Right cardiac atrium (tissue), 5 donors: ENCODE measurements at regions not wholly inside any gene's neighbourhood (a gene's known extent, or its start where the extent isn't known, plus 50 kb on each side); places are given as distances from the start of the nearest gene placed in this dataset.

Experiments used
- ATAC-seq, 2 donors: fragments of 200-7000 bp; cut with Tn5 transposase; one replicate each; pipeline versions ENCODE4 v1.8.0 to v1.9.1; 2020; ENCODE audit warnings: moderate library complexity in 2 of 2, mild to moderate bottlenecking in 1 of 2
- DNase-seq, 3 donors: peaks; one replicate each; pipeline ENCODE4 v3.0.0-alpha.2; 2020
- H3K27ac ChIP-seq: one replicate; pipeline ENCODE4 v1.5.1; 2013; ENCODE audit warnings: mild to moderate bottlenecking, low read length, control low read depth, moderate library complexity
- H3K27me3 ChIP-seq: one replicate; pipeline ENCODE4 v1.6.1; 2013; ENCODE audit not compliant: control insufficient read depth, insufficient read depth
- H3K4me1 ChIP-seq: one replicate; pipeline ENCODE4 v1.6.1; 2013; ENCODE audit warnings: low read length; ENCODE audit not compliant: control insufficient read depth, insufficient read depth
- H3K4me3 ChIP-seq: one replicate; pipeline ENCODE4 v1.5.1; 2013; ENCODE audit warnings: low read length, control low read depth
- H3K9me3 ChIP-seq: one replicate; pipeline ENCODE4 v1.6.1; 2013; ENCODE audit warnings: low read length; ENCODE audit not compliant: control insufficient read depth
- WGBS: extraction: QIAGEN DNeasy Blood & Tissue Kit; methylation state at CpG from one replicate; pipeline ENCODE4 v1.1.7; 2013; 5-methylcytosine and 5-hydroxymethylcytosine counted together
- intact Hi-C, 4 donors: fragments of 100-400 bp; cut with DNase I; formaldehyde crosslinking; loops; one replicate each; pipeline versions ENCODE4 v1.11.0 to v1.14.0; 2022 to 2023
- donor health status: healthy with polysubstance abuse.
- donor health status: DM: no; HTN: yes; CAD: no.
- donor health status: DM: no; HTN: no; CAD: no.
- donor health status: DM: no; HTN: yes; CAD: no; lungs with severe emphysema.
- donor health status: DM: yes; HTN: yes; CAD: no.

DNA sequence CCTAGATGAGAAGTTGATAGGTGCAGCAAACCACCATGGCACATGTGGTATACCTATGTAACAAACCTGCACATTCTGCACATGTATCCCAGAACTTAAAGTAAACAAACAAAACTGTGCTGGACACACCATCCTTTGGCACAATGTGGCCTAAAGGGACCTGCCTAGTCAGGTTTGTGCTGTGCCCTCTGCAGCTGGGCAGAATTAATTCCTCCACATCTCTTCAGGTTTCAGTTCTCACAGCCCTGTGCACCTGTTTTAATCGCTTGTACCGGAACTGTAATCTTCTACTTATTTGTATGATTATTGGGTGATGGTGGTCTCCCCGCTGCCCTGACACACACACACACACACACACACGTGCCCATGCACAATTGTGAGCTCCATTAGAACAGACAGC, 252.7 kb downstream of the ACTR3B start:
- no peak for ATAC-seq
- Histone ChIP-seq H3K27ac (no peak overlapping the region), H3K4me1 (no peaks in the 10 kb centered on the region), H3K9me3 (no peaks in the 10 kb centered on the region), H3K4me3 (no peak overlapping the region), H3K27me3 (no peaks in the 10 kb centered on the region)
- no peak for DNase-seq
- intact Hi-C loops: no loop called here
- WGBS: 83% methylated on average over 4 of the region's 4 CpGs

- Histone ChIP-seq H3K27ac (no peak overlapping the region), H3K4me1 (no peaks in the 10 kb centered on the region), H3K9me3 (no peaks in the 10 kb centered on the region), H3K4me3 (no peak overlapping the region), H3K27me3 (no peaks in the 10 kb centered on the region)
- DNase-seq (no peak), ATAC-seq (no peak)
- intact Hi-C loops: no loop called here
- WGBS: 67% methylated on average over 14 of the region's 14 CpGs
Measured at GRCh38 chr7:153017223-153017622, 257.7 kb downstream of the ACTR3B start.

- ATAC-seq (no peak), DNase-seq (no peak)
- 76% methylated on average over 6 of the region's 6 CpGs for WGBS
- intact Hi-C loops: no loop called here
- Histone ChIP-seq H3K27ac (no peak overlapping the region), H3K27me3 (no peaks in the 10 kb centered on the region), H3K4me3 (no peak overlapping the region), H3K4me1 (no peaks in the 10 kb centered on the region), H3K9me3 (no peaks in the 10 kb centered on the region)
Measured at GRCh38 chr7:153021542-153021941, 262.0 kb downstream of the ACTR3B start.

DNA sequence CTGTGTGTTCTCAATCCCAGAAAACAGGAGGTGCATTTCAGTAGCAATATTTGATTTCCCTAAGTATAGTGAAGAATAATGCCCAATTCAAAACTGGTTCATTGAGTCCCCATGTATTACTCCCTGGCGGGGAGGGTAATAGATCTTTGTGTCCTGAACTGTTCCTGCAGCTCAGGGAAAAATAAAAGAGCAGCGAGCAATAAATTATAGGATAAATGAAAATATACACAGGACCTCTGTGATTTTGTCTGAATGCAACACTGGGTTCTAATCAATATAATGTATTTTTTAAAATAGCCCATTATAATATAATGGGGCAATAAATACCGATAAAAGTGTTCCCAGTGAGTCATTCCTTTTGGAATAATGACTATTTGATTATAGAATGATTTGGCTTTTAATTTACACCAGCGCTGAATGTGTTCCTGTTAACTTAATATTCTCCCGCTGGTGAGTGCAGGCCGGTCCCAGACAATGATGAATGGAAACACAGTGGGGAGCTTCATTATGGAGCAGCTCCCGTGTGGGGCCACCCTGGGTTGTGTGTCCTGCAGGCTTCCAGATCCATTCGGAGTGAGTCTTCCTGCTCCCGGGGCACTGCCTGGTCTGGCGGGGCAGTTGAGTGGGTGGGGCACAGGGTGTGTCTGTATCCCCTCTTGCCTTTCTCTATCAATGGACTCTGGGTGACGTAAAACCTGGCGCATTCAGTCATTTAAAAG, 263.1 kb downstream of the ACTR3B start:
- ATAC-seq (no peak), DNase-seq (no peak)
- Histone ChIP-seq H3K4me1 (no peaks in the 10 kb centered on the region), H3K27me3 (no peaks in the 10 kb centered on the region), H3K4me3 (no peak overlapping the region), H3K9me3 (no peaks in the 10 kb centered on the region), H3K27ac (no peak overlapping the region)
- 56% methylated on average over 12 of the region's 12 CpGs for WGBS
- intact Hi-C loops: no loop called here

DNA sequence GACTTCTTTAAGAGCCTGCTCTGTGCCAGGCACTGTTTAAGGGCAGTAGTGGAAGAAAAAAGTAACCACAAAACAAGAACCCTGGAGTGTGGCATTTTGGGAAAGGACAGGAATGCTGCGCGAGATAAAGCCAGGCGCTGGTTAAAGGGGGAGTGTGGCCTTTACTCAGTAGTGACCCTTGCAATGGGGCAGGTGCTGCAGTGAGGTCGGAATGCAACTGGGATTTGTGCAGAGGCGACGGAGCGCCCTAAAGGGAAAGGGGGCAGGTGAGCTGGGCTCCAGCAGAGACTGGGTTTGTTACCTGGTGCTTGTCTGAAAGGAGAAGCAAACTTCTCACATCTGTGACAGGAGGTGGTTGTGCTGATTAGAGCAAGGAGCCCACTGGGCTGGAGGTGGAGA, 263.6 kb downstream of the ACTR3B start:
- Histone ChIP-seq H3K27ac (no peak overlapping the region), H3K27me3 (no peaks in the 10 kb centered on the region), H3K9me3 (no peaks in the 10 kb centered on the region), H3K4me3 (no peak overlapping the region), H3K4me1 (no peaks in the 10 kb centered on the region)
- intact Hi-C loops: no loop called here
- ATAC-seq (no peak), DNase-seq (no peak)
- WGBS: 68% methylated on average over 7 of the region's 7 CpGs

GRCh38 chr7:153027210-153027609, 267.7 kb downstream of the ACTR3B start:
- Histone ChIP-seq H3K4me1 (no peaks in the 10 kb centered on the region), H3K27me3 (no peaks in the 10 kb centered on the region), H3K4me3 (no peak overlapping the region), H3K27ac (no peak overlapping the region), H3K9me3 (no peaks in the 10 kb centered on the region)
- ATAC-seq: no peak
- WGBS: 84% methylated on average over 11 of the region's 11 CpGs
- DNase-seq: no peak
- intact Hi-C loops: no loop called here

DNA sequence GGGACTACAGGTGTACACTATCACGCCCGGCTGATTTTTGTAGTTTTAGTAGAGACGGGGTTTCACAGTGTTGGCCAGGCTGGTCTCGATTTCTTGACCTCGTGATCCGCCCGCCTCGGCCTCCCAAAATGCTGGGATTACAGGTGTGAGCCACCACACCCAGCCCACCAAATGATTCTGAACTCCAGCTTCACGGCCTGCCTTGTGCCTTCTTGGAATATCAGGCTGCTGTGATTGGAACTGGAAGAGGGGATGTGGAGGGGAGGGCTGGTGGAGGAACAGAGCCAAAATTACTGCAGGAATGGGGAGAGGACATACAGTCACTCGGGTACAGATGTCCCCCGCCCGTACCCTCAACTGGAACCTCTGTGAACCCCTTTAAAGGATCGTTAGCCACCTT, 268.4 kb downstream of the ACTR3B start:
- H3K4me1 ChIP-seq: no peaks in the 10 kb centered on the region
- no peaks in the 10 kb centered on the region for H3K27me3 ChIP-seq
- intact Hi-C loops: no loop called here
- DNase-seq: no peak
- H3K9me3 ChIP-seq: no peaks in the 10 kb centered on the region
- WGBS: 88% methylated on average over 13 of the region's 13 CpGs
- no peak overlapping the region for H3K27ac ChIP-seq
- H3K4me3 ChIP-seq: no peak overlapping the region
- ATAC-seq: no peak

DNA sequence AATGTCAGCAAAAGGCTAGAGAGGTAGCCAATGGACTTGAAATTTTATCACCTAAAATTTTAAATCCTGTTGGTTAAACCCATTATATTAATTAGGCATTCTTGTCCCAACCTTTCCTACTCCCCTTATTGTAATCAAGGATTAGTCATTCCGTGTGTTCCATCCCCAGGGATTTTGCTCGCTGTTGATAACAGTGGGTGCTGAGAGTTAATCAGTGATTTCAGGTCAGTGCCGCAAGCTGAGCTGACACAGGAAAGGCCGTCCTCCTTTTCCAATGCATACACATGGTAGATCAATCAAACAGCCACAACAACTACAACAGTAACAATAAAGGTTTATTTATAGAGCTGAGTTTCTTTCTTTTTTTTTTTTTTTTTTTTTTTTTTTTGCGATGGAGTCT, 271.4 kb downstream of the ACTR3B start:
- H3K9me3 ChIP-seq: no peaks in the 10 kb centered on the region
- DNase-seq (no peak), ATAC-seq (no peak)
- H3K27ac ChIP-seq: no peak overlapping the region
- H3K4me3 ChIP-seq: no peak overlapping the region
- no peaks in the 10 kb centered on the region for H3K27me3 ChIP-seq
- intact Hi-C loops: no loop called here
- 63% methylated on average over 5 of the region's 5 CpGs for WGBS
- H3K4me1 ChIP-seq: no peaks in the 10 kb centered on the region

- DNase-seq (no peak), ATAC-seq (no peak)
- WGBS: 76% methylated on average over 8 of the region's 8 CpGs
- intact Hi-C loops: no loop called here
- Histone ChIP-seq H3K27ac (no peak overlapping the region), H3K4me1 (no peaks in the 10 kb centered on the region), H3K9me3 (no peaks in the 10 kb centered on the region), H3K4me3 (no peak overlapping the region), H3K27me3 (no peaks in the 10 kb centered on the region)
Measured at GRCh38 chr7:153034791-153035190, 275.2 kb downstream of the ACTR3B start.

- WGBS: 66% methylated on average over 4 of the region's 4 CpGs
- DNase-seq: no peak
- ATAC-seq: no peak
- no peaks in the 10 kb centered on the region for H3K27me3 ChIP-seq
- H3K27ac ChIP-seq: no peak overlapping the region
- H3K9me3 ChIP-seq: no peaks in the 10 kb centered on the region
- intact Hi-C loops: no loop called here
- no peaks in the 10 kb centered on the region for H3K4me1 ChIP-seq
- no peak overlapping the region for H3K4me3 ChIP-seq
Measured at GRCh38 chr7:153036396-153037063, 277.0 kb downstream of the ACTR3B start.

DNA sequence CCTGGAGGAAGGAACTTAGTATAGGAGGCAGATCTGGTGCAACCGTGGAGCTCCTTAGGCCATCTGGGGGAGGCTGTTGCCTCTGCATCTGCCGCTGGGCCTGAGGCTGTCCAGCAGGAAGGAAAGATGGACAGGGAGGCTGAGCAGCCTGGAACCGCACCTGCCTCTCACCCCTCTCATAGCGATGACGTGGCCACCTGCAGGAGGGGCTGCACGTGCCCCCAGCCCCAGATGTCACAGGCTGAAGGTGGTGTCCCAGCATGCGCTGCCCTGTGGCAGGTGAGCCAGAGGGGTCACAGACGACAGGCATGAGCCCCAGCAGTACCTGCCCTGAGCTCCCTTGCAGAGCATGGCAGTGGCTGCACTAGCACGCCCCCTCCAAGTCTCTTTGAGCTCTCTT, 283.9 kb downstream of the ACTR3B start:
- ATAC-seq (no peak), DNase-seq (no peak)
- no peaks in the 10 kb centered on the region for H3K4me1 ChIP-seq
- H3K4me3 ChIP-seq: no peak overlapping the region
- no peaks in the 10 kb centered on the region for H3K9me3 ChIP-seq
- H3K27ac ChIP-seq: no peak overlapping the region
- intact Hi-C loops: no loop called here
- 78% methylated on average over 9 of the region's 9 CpGs for WGBS
- H3K27me3 ChIP-seq: no peaks in the 10 kb centered on the region

DNA sequence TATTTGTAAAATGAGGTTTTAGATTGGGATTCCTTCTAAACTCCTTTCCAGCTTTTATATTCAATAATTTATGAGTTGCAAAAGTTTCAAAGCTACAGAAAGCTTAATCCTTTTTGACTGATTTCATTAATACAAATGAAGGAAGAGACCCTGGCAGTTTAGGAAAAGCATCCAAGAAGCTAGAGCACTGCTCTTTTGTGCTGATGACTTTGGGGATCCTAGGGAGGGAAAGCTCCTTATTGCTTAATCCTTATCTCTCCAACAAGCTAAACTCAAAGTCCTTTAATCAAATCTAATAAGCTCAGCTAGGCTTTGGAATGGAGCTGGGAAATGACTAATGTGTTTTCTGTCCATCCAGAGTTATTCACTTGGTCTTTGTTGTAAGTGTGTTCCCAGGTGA, 285.4 kb downstream of the ACTR3B start:
- Histone ChIP-seq H3K27ac (no peak overlapping the region), H3K9me3 (no peaks in the 10 kb centered on the region), H3K27me3 (no peaks in the 10 kb centered on the region), H3K4me1 (no peaks in the 10 kb centered on the region), H3K4me3 (no peak overlapping the region)
- ATAC-seq (no peak), DNase-seq (no peak)
- intact Hi-C loops: no loop called here
